GM12878 (cell line): ENCODE measurements at regions not wholly inside any gene's neighbourhood (a gene's known extent, or its start where the extent isn't known, plus 50 kb on each side); places are given as distances from the start of the nearest gene placed in this dataset.

Source experiments
- ATAC-seq: fragments of 200-7000 bp; cut with Tn5 transposase; 3 replicates; pipeline ENCODE4 v1.9.1; 2020; ENCODE audit warnings: mild to moderate bottlenecking, moderate library complexity
- BruUV-seq: library from RNA; stranded (reverse); fragments of 400-500 nt; replicated peaks from 2 replicates; lab custom pipeline; 2021; lab: Mats Ljungman, UMichigan
- CTCF ChIA-PET: fragments of 300-600 bp; sonication (Branson Sonifier 250); formaldehyde crosslinking; extraction: SDS; loops from one replicate; lab custom pipeline; 2021; ENCODE audit warnings: inconsistent platforms; lab: Yijun Ruan, JAX
- POLR2A ChIA-PET: fragments of 350-600 bp; formaldehyde crosslinking; extraction: SDS; loops from one replicate; lab custom pipeline; 2021; ENCODE audit warnings: inconsistent platforms; lab: Charles Lee
- RAD21 ChIA-PET: fragments of 300-600 bp; sonication (Branson Sonifier 250); formaldehyde crosslinking; loops from one replicate; lab custom pipeline; 2023; ENCODE audit warnings: antibody characterized with exemption; ENCODE audit not compliant: unreplicated experiment; lab: Charles Lee
- SMC1A ChIA-PET: fragments of 300-600 bp; sonication (Branson Sonifier 250); formaldehyde crosslinking; loops from one replicate; lab custom pipeline; 2023; ENCODE audit not compliant: unreplicated experiment, uncharacterized antibody; lab: Charles Lee
- DNase-seq: peaks from one replicate; pipeline ENCODE4 v3.0.0-alpha.2; 2011; ENCODE audit warnings: low read depth, low spot score
- FAIRE-seq: peaks from 3 replicates; lab custom pipeline; 2011; peaks lifted over from hg19 to GRCh38; lab: Jason Lieb, UNC
- H2AFZ ChIP-seq: 2 replicates; pipeline ENCODE4 v1.6.0; 2011; ENCODE audit warnings: low read depth, low read length, control low read depth; ENCODE audit not compliant: control insufficient read depth
- H3K27ac ChIP-seq: 2 replicates; pipeline ENCODE4 v1.5.1; 2011; ENCODE audit warnings: control low read depth; ENCODE audit not compliant: control insufficient read depth, insufficient read depth
- H3K27me3 ChIP-seq, 2 experiments: replicated peaks in 1 of 2; 2 replicates each; pipeline versions ENCODE4 v1.6.0 to v1.6.1; 2011; ENCODE audit warnings: low read length in 1 of 2; ENCODE audit not compliant: control insufficient read depth in 2 of 2, insufficient read depth in 2 of 2
- H3K36me3 ChIP-seq, 2 experiments: 2 replicates each; pipeline ENCODE4 v1.5.1; 2011; ENCODE audit warnings: low read length in 1 of 2; ENCODE audit not compliant: control insufficient read depth in 2 of 2, insufficient read depth in 2 of 2
- H3K4me1 ChIP-seq: 2 replicates; pipeline ENCODE4 v1.6.1; 2011; ENCODE audit warnings: mild to moderate bottlenecking, low read length, moderate library complexity, mixed read lengths; ENCODE audit not compliant: control insufficient read depth, insufficient read depth
- H3K4me2 ChIP-seq: 2 replicates; pipeline ENCODE4 v1.6.0; 2011; ENCODE audit warnings: control low read depth; ENCODE audit not compliant: control insufficient read depth, insufficient read depth
- H3K4me3 ChIP-seq: fragments of 200-600 bp; sonication (generic); 2 replicates; pipeline ENCODE4 v1.5.1; 2016
- H3K79me2 ChIP-seq: 2 replicates; pipeline ENCODE4 v1.6.0; 2011; ENCODE audit warnings: low read length; ENCODE audit not compliant: control insufficient read depth, insufficient read depth
- H3K9ac ChIP-seq: 2 replicates; pipeline ENCODE4 v1.8.0; 2011; ENCODE audit warnings: low read length, control low read depth, mixed read lengths; ENCODE audit not compliant: control insufficient read depth, insufficient read depth
- H3K9me3 ChIP-seq: replicated peaks from 3 replicates; pipeline ENCODE4 v1.5.1; 2011; ENCODE audit warnings: mild to moderate bottlenecking, low read length; ENCODE audit not compliant: control insufficient read depth, insufficient read depth
- H4K20me1 ChIP-seq: 2 replicates; pipeline ENCODE4 v1.6.0; 2011; ENCODE audit not compliant: control insufficient read depth, insufficient read depth
- CBFB ChIP-seq: IDR thresholded peaks from 2 replicates; pipeline ENCODE4 v1.6.1; 2016; ENCODE audit warnings: antibody characterized with exemption, low read depth
- HCFC1 ChIP-seq: fragments of 150-350 bp; IDR thresholded peaks from 2 replicates; pipeline ENCODE4 v1.6.1; 2014; ENCODE audit warnings: low read length
- HDAC2 ChIP-seq: fragments of 200-600 bp; sonication (generic); IDR thresholded peaks from 2 replicates; pipeline ENCODE4 v1.6.1; 2017
- JUNB ChIP-seq: IDR thresholded peaks from 2 replicates; pipeline ENCODE4 v1.6.1; 2016; ENCODE audit warnings: antibody characterized with exemption, mild to moderate bottlenecking
- JUND ChIP-seq: IDR thresholded peaks from 2 replicates; pipeline ENCODE4 v1.6.1; 2012; ENCODE audit warnings: low read depth, mild to moderate bottlenecking, low read length, improper control_type of control experiment, moderate library complexity
- NR2C1 ChIP-seq: fragments of 450-650 bp; IDR thresholded peaks from 2 replicates; pipeline ENCODE4 v1.6.1; 2017; ENCODE audit warnings: antibody characterized with exemption, mild to moderate bottlenecking, moderate library complexity
- POLR2AphosphoS5 ChIP-seq: IDR thresholded peaks from 2 replicates; pipeline ENCODE4 v1.6.1; 2011; ENCODE audit warnings: mild to moderate bottlenecking, low read length, inconsistent platforms
- RCOR1 ChIP-seq: conservative IDR thresholded peaks from 2 replicates; pipeline ENCODE4 v1.6.1; 2012; ENCODE audit warnings: low read depth, low read length, improper control_type of control experiment
- SMC3 ChIP-seq: IDR thresholded peaks from 2 replicates; pipeline ENCODE4 v1.6.1; 2011; ENCODE audit warnings: low read length, improper control_type of control experiment, borderline replicate concordance
- SPI1 ChIP-seq: IDR thresholded peaks from 2 replicates; pipeline ENCODE4 v1.6.1; 2011; ENCODE audit warnings: low read depth, mild to moderate bottlenecking, low read length, moderate library complexity, borderline replicate concordance; ENCODE audit not compliant: insufficient read depth
- SREBF2 ChIP-seq: IDR thresholded peaks from 2 replicates; pipeline ENCODE4 v1.6.1; 2012; ENCODE audit warnings: mild to moderate bottlenecking, low read length
- SRF ChIP-seq, 2 experiments: IDR thresholded peaks; 2 replicates each; pipeline ENCODE4 v1.6.1; 2011; ENCODE audit warnings: low read depth in 2 of 2, low read length in 2 of 2, mild to moderate bottlenecking in 1 of 2, moderate library complexity in 1 of 2
- TAF1 ChIP-seq: IDR thresholded peaks from 2 replicates; pipeline ENCODE4 v1.6.1; 2011; ENCODE audit warnings: mild to moderate bottlenecking, low read depth, low read length, borderline replicate concordance
- TCF7 ChIP-seq: IDR thresholded peaks from 2 replicates; pipeline ENCODE4 v1.6.1; 2014; ENCODE audit warnings: antibody characterized with exemption, borderline replicate concordance
- ZBED1 ChIP-seq: IDR thresholded peaks from 2 replicates; pipeline ENCODE4 v1.6.1; 2016; ENCODE audit warnings: borderline replicate concordance
- ZNF274 ChIP-seq: IDR thresholded peaks from one replicate; pipeline ENCODE4 v1.8.0; 2011; ENCODE audit not compliant: insufficient read length, insufficient read depth
- WGBS: methylation state at CpG from one replicate; pipeline ENCODE4 v1.1.6; 2016; ENCODE audit warnings: low lambda C conversion rate; ENCODE audit not compliant: insufficient replicate concordance, insufficient coverage; ENCODE audit errors: missing lambda C conversion rate; 5-methylcytosine and 5-hydroxymethylcytosine counted together
- in situ Hi-C: fragments of 300-500 bp; cut with MboI; formaldehyde crosslinking; loops from 9 replicates; pipeline ENCODE4 v1.14.3; 2018; ENCODE audit warnings: mixed read lengths
- intact Hi-C: fragments of 100-400 bp; cut with micrococcal nuclease; formaldehyde crosslinking; loops from one replicate; pipeline ENCODE4 v1.14.2; 2022; ENCODE audit not compliant: unreplicated experiment
- TF ChIP-seq, protein P1 (sequence below): fragments of 450-650 bp; IDR thresholded peaks from 2 replicates; pipeline ENCODE4 v1.6.1; 2017; ENCODE audit warnings: low read depth, mild to moderate bottlenecking, moderate library complexity
- TF ChIP-seq, protein P2 (sequence below): IDR thresholded peaks from 2 replicates; pipeline ENCODE4 v1.6.1; 2012; ENCODE audit warnings: low read depth, low read length, improper control_type of control experiment
- TF ChIP-seq, protein P3 (sequence below): fragments of 450-650 bp; IDR thresholded peaks from 2 replicates; pipeline ENCODE4 v1.6.1; 2016; ENCODE audit warnings: mild to moderate bottlenecking

DNA sequence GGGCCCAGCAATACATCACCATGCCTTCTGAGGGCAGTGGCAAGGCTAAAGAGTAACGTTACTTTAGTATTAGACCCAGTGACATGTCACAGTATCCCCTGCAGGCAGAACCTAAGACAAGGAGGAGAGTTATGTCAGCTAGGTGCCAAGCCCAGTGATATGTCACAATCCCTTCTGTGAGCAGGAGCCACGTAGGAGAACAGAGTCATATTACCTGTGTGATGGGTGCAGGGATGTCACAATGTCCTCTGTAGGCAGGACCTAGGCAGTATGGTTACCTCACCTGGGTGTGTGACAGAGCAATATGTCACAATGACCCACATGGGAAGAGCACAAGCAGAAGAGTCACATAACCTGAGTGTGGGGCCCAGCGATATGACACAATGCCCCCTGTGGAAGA is 121.8 kb downstream of the ZNF675 start:
- RAD21 ChIA-PET: no interaction called here
- Histone ChIP-seq H3K79me2 (no peaks in the 10 kb centered on the region), H3K4me1 (no peaks in the 10 kb centered on the region), H3K4me3 (no peak overlapping the region), H2AFZ (no peak overlapping the region), H3K9me3 (no peaks in the 10 kb centered on the region; the same call in 2 of the 3 replicates), H4K20me1 (no peaks in the 10 kb centered on the region), H3K4me2 (no peak overlapping the region), H3K27ac (no peak overlapping the region), H3K27me3 (no peaks in the 10 kb centered on the region), H3K9ac (no peak overlapping the region)
- CTCF ChIA-PET: no interaction called here
- ATAC-seq (no peak), FAIRE-seq (no peak), DNase-seq (no peak)
- 24% methylated on average over 3 of the region's 3 CpGs for WGBS
- intact Hi-C loops: no loop called here
- TF ChIP-seq ZNF274 (no peak), CBFB (no peak), SPI1 (no peak), TAF1 (no peak), RCOR1 (no peak), SMC3 (no peak), NR2C1 (no peak), TCF7 (no peak), HCFC1 (no peak), SREBF2 (no peak), JUNB (no peak), POLR2AphosphoS5 (no peak), SRF (IDR thresholded peaks at IDR 0.05; ENCODE audit: low read depth in 2 of 2, low read length in 2 of 2) (no peak), JUND (no peak), ZBED1 (no peak), HDAC2 (no peak)
- TF ChIP-seq, protein P1, sequence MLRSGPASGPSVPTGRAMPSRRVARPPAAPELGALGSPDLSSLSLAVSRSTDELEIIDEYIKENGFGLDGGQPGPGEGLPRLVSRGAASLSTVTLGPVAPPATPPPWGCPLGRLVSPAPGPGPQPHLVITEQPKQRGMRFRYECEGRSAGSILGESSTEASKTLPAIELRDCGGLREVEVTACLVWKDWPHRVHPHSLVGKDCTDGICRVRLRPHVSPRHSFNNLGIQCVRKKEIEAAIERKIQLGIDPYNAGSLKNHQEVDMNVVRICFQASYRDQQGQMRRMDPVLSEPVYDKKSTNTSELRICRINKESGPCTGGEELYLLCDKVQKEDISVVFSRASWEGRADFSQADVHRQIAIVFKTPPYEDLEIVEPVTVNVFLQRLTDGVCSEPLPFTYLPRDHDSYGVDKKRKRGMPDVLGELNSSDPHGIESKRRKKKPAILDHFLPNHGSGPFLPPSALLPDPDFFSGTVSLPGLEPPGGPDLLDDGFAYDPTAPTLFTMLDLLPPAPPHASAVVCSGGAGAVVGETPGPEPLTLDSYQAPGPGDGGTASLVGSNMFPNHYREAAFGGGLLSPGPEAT: no peak
- TF ChIP-seq, protein P2, sequence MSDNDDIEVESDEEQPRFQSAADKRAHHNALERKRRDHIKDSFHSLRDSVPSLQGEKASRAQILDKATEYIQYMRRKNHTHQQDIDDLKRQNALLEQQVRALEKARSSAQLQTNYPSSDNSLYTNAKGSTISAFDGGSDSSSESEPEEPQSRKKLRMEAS: no peak
- TF ChIP-seq, protein P3, sequence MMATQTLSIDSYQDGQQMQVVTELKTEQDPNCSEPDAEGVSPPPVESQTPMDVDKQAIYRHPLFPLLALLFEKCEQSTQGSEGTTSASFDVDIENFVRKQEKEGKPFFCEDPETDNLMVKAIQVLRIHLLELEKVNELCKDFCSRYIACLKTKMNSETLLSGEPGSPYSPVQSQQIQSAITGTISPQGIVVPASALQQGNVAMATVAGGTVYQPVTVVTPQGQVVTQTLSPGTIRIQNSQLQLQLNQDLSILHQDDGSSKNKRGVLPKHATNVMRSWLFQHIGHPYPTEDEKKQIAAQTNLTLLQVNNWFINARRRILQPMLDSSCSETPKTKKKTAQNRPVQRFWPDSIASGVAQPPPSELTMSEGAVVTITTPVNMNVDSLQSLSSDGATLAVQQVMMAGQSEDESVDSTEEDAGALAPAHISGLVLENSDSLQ: no peak
- TF ChIP-seq, all 136 proteins: peak for 0
- in situ Hi-C loops: no loop called here
- no TSS peak for BruUV-seq
- ChIA-PET POLR2A (no interaction called here), SMC1A (no interaction called here)
- H3K36me3 ChIP-seq: no peaks in the 10 kb centered on the region
